ENCODE measurements at regions not wholly inside any gene's neighbourhood (a gene's known extent, or its start where the extent isn't known, plus 50 kb on each side); places are given as distances from the start of the nearest gene placed in this dataset.

DNA sequence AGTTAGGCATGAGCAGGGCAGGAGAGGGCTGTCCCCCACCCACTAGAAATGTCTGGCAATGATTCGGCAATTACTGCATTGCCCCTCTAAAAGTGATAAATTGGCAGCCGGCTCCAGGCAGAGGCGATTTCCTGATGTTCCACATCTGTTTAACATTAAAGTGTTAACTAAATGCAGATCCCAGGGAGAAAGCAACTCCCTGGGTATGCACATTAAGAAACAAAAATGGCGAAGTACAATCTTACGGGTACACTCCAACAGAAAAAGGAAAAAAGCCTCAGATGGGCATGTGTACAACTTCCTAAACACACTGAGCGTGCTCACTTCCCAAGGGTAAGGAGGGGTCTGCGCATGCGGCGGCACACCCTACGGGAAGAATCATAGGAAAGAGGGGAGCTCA is 314.4 kb downstream of the CASP12 start:
- no peak for TF ChIP-seq EP300 (IDR thresholded peaks at IDR 0.05; ENCODE audit: borderline replicate concordance)
- TF ChIP-seq TAF1 (IDR thresholded peaks at IDR 0.05; ENCODE audit: low read depth) = no peak
- TF ChIP-seq CREB1 (IDR thresholded peaks at IDR 0.05; ENCODE audit: low read depth) = no peak
- no peak for TF ChIP-seq TCF12 (IDR thresholded peaks at IDR 0.05; ENCODE audit: low read depth)
